GM19452 (cell line): ENCODE measurements at regions not wholly inside any gene's neighbourhood (a gene's known extent, or its start where the extent isn't known, plus 50 kb on each side); places are given as distances from the start of the nearest gene placed in this dataset.

Experiments
- ATAC-seq: cut with Tn5 transposase; IDR thresholded peaks from one replicate; pipeline ENCODE4 v1.9.1; 2021; ENCODE audit not compliant: unreplicated experiment

GRCh38 chr3:80542456-80542855, 774.7 kb upstream of the ROBO1 start:
- ATAC-seq, result no peak

GRCh38 chr3:80537680-80538079, 769.9 kb upstream of the ROBO1 start:
- no peak for ATAC-seq

- no peak for ATAC-seq
Observed at GRCh38 chr3:80535286-80535685, 767.5 kb upstream of the ROBO1 start.

DNA sequence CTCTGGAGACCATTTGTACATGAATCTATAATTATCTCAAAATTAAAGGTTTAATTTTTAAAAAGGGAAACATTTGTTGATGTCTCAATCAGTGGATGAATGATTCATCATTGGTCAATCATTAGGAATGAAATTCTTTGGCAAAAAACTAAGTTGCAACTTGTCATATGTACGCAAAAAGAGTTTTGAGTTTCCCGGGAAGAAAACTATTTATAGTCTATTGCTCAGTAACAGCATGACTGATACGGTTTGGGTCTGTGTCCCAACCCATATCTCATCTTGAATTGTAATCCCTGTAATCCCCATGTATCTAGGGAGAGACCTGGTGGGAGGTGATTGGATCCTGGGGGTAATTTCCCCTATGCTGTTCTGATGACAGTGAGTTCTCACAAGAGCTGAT, 765.8 kb upstream of the ROBO1 start:
- ATAC-seq, result no peak

DNA sequence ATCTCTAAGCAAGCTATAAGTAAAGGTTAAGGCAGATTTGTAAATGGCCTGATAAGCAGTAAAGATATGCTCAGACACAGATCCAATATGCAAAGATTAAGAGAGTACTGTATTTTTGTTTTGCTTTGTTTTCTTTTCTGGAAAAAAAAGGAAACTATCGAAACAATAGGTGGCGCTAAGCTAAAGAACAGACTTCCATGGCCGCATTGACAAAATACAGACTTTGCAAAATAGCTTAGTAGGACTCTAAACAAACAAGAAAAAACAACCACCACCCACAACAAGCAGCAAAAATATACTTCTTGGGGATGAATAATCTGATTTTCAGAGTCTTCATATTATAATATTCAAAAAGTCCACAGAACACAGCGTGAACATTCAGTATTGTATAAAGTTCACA, 758.4 kb upstream of the ROBO1 start:
- ATAC-seq, result no peak

GRCh38 chr3:80521081-80521480, 753.3 kb upstream of the ROBO1 start:
- ATAC-seq, result no peak

DNA sequence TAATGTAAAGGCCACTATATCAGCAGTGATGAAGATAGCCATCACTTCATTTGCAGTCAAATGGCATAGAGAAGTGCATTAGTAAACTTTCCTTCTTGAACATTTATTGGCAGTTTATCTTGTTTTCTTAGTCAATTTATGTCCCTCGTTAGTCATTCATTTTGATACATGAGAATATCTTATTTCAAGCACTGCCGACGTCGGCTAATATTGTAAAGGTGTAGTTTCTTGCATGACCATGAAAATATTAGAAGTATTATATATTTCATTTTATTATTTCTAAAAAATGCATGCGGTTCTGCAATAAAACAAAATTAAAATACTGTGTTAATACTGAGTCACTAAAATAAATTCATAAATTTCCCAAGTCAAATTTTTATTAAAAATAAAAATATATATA, 751.6 kb upstream of the ROBO1 start:
- no peak for ATAC-seq

DNA sequence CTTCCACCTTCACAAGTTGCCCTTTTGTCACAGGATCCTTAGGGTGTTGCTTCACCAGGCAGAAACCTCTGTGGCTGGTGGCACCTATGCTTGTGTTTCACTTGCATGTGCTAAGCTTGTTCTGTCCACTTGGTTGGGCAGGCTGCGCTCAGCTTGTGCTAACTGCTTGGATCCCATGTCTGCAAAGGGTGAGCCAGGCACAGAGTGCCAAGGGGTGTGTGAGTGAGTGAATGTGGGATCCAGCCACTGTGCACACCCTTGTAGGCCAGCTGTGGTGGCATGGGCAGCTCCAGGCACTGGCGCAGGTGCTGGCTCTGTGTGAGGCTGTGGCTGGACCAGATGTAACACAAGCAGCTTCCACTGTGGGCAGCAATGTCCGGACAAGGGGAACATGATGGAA, 728.7 kb upstream of the ROBO1 start:
- ATAC-seq, result no peak

DNA sequence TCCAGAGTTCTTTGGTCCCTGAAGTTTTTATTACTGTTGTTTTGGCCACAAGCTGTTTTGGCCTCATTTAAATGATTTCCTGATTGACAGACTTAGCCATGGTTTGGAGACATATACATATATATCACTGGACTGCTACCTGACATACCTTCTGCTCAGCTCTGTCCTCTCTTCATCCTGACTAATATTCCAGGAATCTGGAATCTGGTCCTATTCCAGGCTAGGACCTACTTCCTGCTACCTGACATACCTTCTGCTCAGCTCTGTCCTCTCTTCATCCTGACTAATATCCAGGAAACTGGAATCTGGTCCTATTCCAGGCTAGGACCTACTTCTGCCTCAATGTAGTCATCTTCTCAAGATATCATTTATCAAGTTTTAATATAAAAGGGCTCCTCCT, 724.4 kb upstream of the ROBO1 start:
- ATAC-seq, result no peak

- no peak for ATAC-seq
Observed at GRCh38 chr3:80472961-80473360, 705.2 kb upstream of the ROBO1 start.

DNA sequence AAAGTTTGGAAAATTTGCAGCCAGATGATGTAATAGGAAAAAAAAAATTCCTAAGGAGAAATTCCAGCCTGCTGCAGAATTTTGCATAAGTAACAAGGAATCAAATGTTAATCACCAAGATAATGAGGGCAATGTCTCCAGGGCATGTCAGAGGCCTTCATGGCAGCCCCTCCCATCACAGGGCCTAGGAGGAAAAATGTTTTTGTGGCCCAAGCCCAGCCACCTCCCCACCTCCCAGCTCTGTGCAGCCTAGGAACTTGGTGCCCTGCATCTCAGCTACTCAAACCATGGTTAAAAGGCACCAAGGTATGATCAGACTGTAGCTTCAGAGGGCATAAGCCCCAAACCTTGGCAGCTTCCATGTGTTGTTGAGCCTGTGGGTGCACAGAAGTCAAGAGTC, 704.7 kb upstream of the ROBO1 start:
- ATAC-seq, result no peak

DNA sequence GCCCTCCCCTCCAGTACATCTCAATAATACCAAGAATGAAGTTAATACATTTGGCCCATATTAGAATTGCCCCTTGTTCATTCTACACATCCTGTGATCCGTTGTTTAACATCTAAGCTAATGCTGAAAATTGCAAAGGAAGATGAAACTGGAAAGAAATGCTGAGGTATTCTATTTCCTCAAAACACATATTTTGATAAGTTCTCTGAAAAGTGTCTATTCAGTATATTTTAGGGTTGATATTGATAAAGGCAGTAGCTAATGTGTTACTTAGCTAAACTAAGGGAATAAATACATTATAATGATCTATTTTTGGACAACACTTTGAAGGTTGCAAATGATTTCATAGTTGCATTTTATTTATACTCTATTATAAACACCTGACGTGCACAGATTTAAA, 702.6 kb upstream of the ROBO1 start:
- no peak for ATAC-seq

DNA sequence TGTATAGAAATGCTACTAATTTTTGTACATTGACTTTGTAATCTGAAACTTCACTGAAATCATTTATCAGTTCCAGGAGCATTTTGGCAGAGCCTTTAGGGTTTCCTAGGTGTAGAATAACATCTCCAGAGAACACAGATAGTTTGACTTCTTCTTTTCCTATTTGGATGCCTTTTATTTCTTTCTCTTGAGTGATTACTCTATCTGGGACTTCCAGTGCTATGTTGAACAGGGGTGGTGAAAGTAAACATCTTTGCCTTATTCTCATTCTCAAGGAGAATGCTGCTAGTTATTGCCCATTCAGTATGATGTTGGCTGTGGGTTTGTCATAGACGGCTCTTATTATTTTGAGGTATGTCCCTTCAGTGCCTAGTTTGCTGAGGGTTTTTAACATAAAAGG, 697.9 kb upstream of the ROBO1 start:
- ATAC-seq, result no peak

DNA sequence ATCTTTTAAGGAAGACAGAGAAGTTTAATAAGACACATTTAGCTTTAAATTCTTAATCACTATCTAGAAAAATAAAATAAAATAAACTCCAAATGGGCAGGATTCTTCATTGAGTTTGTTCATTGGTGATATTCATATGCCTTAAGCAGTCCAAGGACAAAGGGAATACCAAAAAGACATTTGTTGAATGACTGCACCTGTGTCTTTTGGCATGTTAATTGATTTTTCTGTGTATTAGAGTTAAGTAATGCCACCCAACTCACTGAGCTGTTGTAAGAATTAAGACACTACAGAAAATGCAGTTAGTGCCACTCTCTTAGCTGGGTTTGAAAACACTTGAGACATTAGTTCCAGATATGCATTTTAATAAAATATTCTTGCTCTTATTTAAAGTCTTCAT, 683.6 kb upstream of the ROBO1 start:
- no peak for ATAC-seq

- no peak for ATAC-seq
Observed at GRCh38 chr3:80445641-80446040, 677.8 kb upstream of the ROBO1 start.

- no peak for ATAC-seq
Observed at GRCh38 chr3:80445053-80445452, 677.3 kb upstream of the ROBO1 start.

GRCh38 chr3:80439490-80439889, 671.7 kb upstream of the ROBO1 start:
- no peak for ATAC-seq

DNA sequence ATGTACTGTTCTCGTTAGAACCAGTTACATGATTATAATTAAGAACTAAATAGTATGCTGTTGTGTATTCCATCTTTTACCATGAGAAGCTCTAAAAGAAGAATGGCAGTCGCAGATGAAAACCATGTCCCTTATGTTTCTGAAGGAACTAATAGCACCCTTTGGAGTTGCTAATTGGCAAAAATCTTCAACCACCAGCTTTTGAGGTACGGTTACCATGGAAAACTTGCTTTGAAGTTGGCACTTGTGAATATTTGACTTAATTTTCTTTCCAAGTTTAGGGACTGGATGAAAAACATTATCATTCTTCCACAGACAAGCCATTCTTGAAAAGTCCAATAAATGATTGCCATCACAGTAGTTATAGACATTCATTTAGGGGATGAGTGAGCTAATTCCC, 666.6 kb upstream of the ROBO1 start:
- ATAC-seq, result no peak

- ATAC-seq, result no peak
Observed at GRCh38 chr3:80424951-80425350, 657.2 kb upstream of the ROBO1 start.

DNA sequence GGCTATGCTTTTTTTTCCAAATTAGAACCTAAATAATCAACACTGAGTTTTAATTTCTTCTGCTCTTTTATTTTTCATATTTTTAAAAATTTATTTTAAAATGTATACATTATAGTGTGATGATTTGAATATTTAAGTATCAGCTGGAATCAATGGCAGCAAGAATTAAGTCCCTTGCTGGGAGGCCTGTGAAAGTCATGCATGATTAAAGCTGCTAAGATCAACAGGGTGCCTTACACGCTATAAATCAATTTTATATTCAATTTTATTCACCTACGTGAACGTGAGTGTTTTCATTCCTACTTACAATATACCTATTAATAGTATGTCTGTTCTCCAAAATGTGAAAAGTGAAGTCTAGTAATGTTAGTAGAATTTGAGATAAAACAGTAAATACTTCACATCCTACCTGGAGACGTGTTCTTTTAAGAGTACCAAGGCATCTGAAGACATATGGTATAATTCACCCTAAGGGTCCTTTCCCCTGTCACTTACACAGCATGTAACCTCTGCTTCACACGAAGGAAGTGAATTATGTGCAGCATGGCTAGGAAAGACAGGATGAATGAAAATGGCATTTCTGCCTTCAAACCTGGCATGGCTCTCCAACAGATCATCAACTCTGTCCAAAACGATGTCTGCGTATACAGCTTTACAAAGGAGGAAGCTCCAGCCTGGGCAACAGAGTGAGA, 640.4 kb upstream of the ROBO1 start:
- no peak for ATAC-seq

DNA sequence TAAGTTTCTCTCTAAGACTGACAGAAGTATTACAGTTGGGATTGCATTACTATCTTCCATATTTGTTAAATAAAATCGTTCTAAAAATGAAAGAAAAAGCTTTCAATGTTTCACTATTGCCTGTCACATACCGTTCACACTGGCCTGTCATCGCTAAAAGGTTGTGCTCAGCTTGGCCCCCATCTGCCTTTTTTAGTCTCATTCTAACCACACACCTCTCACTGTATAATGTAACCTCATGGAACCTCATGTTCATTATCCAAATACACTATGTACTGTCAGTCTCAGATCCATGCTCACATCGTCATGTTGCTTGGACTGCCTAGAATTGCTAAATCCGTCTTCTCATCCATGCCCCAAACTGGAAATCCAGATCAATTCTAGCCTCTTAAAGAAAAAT, 637.8 kb upstream of the ROBO1 start:
- no peak for ATAC-seq

DNA sequence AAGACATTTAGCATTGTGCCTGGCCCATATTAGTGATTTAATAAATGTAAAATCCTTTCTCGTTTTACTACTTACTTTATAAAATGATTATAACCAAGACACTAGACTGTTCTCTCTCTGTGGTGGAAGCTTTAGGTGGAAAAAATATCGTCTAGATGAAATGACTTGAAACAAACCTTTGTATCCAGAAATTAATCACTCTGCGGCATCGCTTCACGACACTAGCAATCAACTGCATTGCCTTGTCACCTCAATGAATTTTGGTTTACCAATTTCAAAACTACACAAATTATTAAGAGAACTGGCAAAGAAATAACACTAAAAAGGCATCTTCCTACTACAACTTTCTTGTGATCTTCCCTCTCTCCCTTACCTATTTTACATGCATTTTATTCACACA, 627.2 kb upstream of the ROBO1 start:
- no peak for ATAC-seq

GRCh38 chr3:80391573-80391972, 623.8 kb upstream of the ROBO1 start:
- no peak for ATAC-seq

GRCh38 chr3:80384811-80385210, 617.0 kb upstream of the ROBO1 start:
- no peak for ATAC-seq
